HEK293T (cell line): ENCODE measurements at regions not wholly inside any gene's neighbourhood (a gene's known extent, or its start where the extent isn't known, plus 50 kb on each side); places are given as distances from the start of the nearest gene placed in this dataset.

ENCODE experiments used
- CTCF ChIA-PET: fragments of 350-600 bp; formaldehyde crosslinking; extraction: SDS; loops from one replicate; lab custom pipeline; 2021; ENCODE audit warnings: antibody characterized with exemption, inconsistent platforms; lab: Yijun Ruan, JAX
- POLR2A ChIA-PET: fragments of 350-600 bp; formaldehyde crosslinking; extraction: SDS; loops from one replicate; lab custom pipeline; 2020; ENCODE audit warnings: antibody characterized with exemption, inconsistent platforms; lab: Yijun Ruan, JAX
- DNase-seq: peaks from one replicate; pipeline ENCODE4 v3.0.0; 2012; ENCODE audit warnings: mixed read lengths; ENCODE audit errors: extremely low spot score
- ARNT ChIP-seq: fragments of 450-650 bp; IDR thresholded peaks from 2 replicates; pipeline ENCODE4 v1.6.1; 2017; ENCODE audit warnings: mild to moderate bottlenecking
- BHLHE40 ChIP-seq: fragments of 450-650 bp; IDR thresholded peaks from 2 replicates; pipeline ENCODE4 v1.6.1; 2016; ENCODE audit warnings: mild to moderate bottlenecking, moderate library complexity, borderline replicate concordance
- CTBP1 ChIP-seq: fragments of 450-650 bp; IDR thresholded peaks from 2 replicates; pipeline ENCODE4 v1.6.1; 2016; ENCODE audit warnings: borderline replicate concordance
- ELF4 ChIP-seq: fragments of 450-650 bp; IDR thresholded peaks from 2 replicates; pipeline ENCODE4 v1.6.1; 2017; ENCODE audit warnings: antibody characterized with exemption
- FOXA1 ChIP-seq: fragments of 450-650 bp; IDR thresholded peaks from 2 replicates; pipeline ENCODE4 v1.6.1; 2016; ENCODE audit warnings: mild to moderate bottlenecking
- FOXK2 ChIP-seq: fragments of 450-650 bp; IDR thresholded peaks from 2 replicates; pipeline ENCODE4 v1.6.1; 2016; ENCODE audit warnings: mild to moderate bottlenecking
- FOXM1 ChIP-seq: fragments of 450-650 bp; IDR thresholded peaks from 2 replicates; pipeline ENCODE4 v1.6.1; 2017; ENCODE audit warnings: mild to moderate bottlenecking, borderline replicate concordance
- HDGF ChIP-seq: fragments of 450-650 bp; IDR thresholded peaks from 2 replicates; pipeline ENCODE4 v1.6.1; 2017; ENCODE audit warnings: antibody characterized with exemption, borderline replicate concordance
- L3MBTL2 ChIP-seq: fragments of 450-650 bp; conservative IDR thresholded peaks from 2 replicates; pipeline ENCODE4 v1.6.1; 2016; ENCODE audit warnings: mild to moderate bottlenecking
- LEF1 ChIP-seq: fragments of 450-650 bp; IDR thresholded peaks from 2 replicates; pipeline ENCODE4 v1.6.1; 2017; ENCODE audit warnings: mild to moderate bottlenecking, borderline replicate concordance
- NFRKB ChIP-seq: fragments of 450-650 bp; IDR thresholded peaks from 2 replicates; pipeline ENCODE4 v1.6.1; 2016; ENCODE audit warnings: mild to moderate bottlenecking, moderate library complexity
- SP1 ChIP-seq: fragments of 450-650 bp; IDR thresholded peaks from 2 replicates; pipeline ENCODE4 v1.6.1; 2017
- SUZ12 ChIP-seq: fragments of 450-650 bp; IDR thresholded peaks from 2 replicates; pipeline ENCODE4 v1.6.1; 2016; ENCODE audit warnings: mild to moderate bottlenecking
- TARDBP ChIP-seq: fragments of 450-650 bp; IDR thresholded peaks from 2 replicates; pipeline ENCODE4 v1.6.1; 2016
- ZNF384 ChIP-seq: fragments of 450-650 bp; IDR thresholded peaks from 2 replicates; pipeline ENCODE4 v1.6.1; 2016
- TF ChIP-seq, protein P1 (sequence below): fragments of 450-650 bp; IDR thresholded peaks from 2 replicates; pipeline ENCODE4 v1.6.1; 2016

DNA sequence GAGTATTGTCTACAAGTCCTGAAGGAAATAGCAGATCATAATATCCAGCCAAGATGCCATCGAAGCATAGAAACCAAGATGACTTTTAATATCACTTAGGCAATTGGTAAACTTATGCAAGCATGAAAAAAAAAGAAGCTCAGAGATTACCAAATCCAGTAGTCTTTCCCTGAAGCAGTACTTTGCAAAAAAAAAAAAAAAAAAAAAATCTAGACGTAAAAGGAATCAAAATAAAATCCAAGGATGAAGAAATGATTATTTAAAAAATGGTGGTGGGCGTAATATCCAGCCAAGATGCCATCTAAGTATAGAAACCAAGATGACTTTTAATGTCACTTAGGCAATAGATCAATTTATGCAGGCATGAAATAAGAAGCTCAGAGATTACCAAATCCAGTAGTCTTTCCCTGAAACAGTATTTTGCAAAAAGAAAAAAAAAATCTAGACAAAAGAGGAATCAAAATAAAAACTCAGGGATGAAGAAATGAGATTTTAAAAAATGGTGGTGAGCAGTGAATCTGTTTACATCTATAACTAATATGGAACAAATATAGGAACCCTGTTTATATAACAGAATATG lies 108.8 kb downstream of the GYPC start:
- CTCF ChIA-PET: interaction anchor here (0.6 kb wide), 1 partner anchor 9 kb away, joined by 3 read pairs; no protein-coding TSS in a partner anchor
- DNase-seq: no peak
- TF ChIP-seq LEF1: no peak
- TF ChIP-seq FOXM1: no peak
- TF ChIP-seq FOXA1: no peak
- TF ChIP-seq ELF4: no peak
- no peak for TF ChIP-seq SUZ12
- no peak for TF ChIP-seq SP1
- TF ChIP-seq CTBP1: no peak
- no peak for TF ChIP-seq ZNF384
- TF ChIP-seq L3MBTL2: no peak
- TF ChIP-seq NFRKB: no peak
- TF ChIP-seq ARNT: no peak
- TF ChIP-seq BHLHE40: no peak
- TF ChIP-seq TARDBP: no peak
- TF ChIP-seq HDGF: no peak
- TF ChIP-seq, protein P1, sequence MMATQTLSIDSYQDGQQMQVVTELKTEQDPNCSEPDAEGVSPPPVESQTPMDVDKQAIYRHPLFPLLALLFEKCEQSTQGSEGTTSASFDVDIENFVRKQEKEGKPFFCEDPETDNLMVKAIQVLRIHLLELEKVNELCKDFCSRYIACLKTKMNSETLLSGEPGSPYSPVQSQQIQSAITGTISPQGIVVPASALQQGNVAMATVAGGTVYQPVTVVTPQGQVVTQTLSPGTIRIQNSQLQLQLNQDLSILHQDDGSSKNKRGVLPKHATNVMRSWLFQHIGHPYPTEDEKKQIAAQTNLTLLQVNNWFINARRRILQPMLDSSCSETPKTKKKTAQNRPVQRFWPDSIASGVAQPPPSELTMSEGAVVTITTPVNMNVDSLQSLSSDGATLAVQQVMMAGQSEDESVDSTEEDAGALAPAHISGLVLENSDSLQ: no peak
- POLR2A ChIA-PET: no interaction called here

DNA sequence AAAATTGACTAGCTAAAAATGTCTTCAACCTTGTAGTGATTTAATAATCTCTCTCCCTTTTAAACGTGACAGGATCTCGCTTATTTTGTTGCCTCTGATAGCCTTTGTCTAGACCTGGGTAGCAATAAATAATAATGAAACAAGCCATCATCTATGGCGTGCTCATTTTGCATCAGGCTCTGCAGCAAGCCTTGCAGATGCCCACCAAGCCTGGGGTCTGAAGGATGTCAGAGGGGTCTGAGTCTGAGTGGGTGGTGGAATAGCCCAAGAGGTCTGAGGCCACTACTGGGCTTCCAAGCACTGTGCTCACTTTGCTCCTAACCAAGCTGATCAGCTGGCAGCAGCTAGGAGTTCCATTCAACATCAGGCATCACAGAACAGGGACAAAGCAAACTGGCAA lies 109.4 kb downstream of the GYPC start:
- TF ChIP-seq ARNT: no peak
- no peak for TF ChIP-seq FOXK2
- TF ChIP-seq, protein P1: no peak
- TF ChIP-seq ZNF384: no peak
- no peak for TF ChIP-seq SUZ12
- POLR2A ChIA-PET: no interaction called here
- DNase-seq: no peak
- CTCF ChIA-PET: no interaction called here

DNA sequence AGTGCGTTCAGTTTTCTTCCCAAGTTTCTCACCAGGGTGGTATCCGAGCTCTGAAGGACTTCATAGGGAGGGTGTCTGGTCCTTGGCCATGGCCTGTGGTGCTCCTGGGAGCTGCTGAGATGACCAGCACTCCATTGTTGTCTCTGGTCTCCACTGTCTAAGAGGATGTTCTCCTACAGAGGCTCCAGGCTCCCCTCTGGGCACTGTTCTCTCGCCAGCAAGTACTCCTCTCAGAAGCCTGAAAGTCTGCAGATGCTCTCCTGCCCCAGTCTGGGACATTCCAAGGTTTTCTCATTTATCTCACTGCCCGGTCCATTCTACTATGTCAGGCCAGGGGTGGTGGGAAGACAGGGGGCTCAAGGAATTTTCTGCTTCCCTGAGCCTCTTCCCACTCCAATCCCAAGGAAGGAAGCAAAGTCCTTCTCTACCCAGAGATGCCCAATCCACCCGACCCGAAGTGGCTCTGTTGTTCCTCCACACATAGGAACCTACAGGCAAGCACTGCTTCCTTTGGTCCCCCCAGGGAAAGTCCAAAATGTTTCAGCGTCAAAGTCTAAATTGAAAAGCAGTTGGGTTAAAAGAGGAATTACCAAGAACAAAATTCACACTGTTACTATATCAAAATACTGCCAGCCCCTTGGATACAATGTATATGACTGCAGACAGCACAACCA lies 110.5 kb downstream of the GYPC start:
- TF ChIP-seq ZNF384 (no peak), BHLHE40 (no peak), FOXA1 (no peak), SP1 (no peak), LEF1 (no peak), FOXK2 (no peak), ELF4 (no peak), CTBP1 (no peak), TARDBP (no peak), L3MBTL2 (no peak), SUZ12 (no peak), ARNT (no peak), FOXM1 (no peak), HDGF (no peak)
- no peak for DNase-seq
- ChIA-PET POLR2A (no interaction called here), CTCF (no interaction called here)

DNA sequence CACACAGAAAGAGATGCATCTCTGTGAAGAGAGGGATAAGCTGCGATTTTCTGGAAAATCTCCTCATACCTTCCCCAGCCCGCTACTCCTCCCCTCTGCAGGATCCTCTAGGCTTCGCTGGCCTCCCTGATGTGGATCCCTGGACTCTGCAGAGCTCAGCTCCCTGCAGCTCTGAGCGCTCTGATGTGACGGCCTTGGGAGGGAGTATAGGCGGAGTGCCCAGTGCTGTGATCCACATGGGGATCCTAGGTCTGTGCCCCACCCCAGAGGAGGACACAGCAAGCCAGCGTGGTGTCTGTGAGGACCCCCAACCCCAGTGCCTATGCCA lies 111.0 kb downstream of the GYPC start:
- TF ChIP-seq CTBP1 (no peak), NFRKB (no peak), HDGF (no peak), LEF1 (no peak)
- TF ChIP-seq, protein P1: no peak
- POLR2A ChIA-PET: no interaction called here
- CTCF ChIA-PET: no interaction called here
- DNase-seq: no peak

DNA sequence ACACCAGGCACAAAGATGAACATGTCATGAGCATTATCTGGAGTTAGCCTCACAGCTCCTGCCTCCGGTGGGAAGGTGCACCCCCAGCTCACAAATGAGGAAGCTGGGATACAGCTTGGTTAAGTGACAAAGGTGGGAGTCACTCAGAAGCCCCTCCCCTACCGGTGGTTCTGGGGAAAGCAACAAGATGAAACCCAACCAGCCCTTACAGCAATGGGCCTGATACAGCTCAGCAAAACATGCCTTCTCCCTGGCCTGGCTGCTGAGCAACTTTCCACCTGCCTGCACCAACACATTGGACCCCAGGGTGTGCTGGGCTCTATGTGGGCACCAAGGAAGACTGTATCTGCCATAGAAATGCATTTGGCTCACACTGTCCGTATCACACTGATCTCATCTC lies 113.2 kb downstream of the GYPC start:
- DNase-seq: no peak
- CTCF ChIA-PET: interaction anchor here (0.7 kb wide), 1 partner anchor 686 kb away, joined by 3 read pairs; no protein-coding TSS in a partner anchor
- no peak for TF ChIP-seq HDGF
- TF ChIP-seq FOXA1: no peak
- no peak for TF ChIP-seq FOXM1
- no peak for TF ChIP-seq LEF1
- POLR2A ChIA-PET: no interaction called here

DNA sequence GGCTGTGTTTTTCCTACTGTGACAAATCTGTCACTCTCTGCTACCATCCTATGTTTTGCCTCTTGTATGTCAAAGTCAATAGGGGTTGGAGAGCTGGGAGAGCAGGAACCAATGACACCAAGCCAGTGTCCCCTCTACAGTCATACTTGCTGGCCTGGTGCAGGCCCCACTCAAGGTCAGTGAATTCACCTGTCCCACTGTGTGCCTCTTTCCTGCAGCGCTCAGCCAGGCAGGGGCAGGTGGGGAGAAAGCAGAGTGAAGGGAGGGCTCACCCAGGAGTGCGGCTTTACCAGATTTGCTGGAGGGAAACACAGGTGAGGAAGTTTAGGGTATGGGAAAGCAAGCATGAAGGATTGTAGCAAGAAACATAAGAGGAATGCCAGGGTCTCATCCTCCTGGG lies 114.5 kb downstream of the GYPC start:
- CTCF ChIA-PET: interaction anchor here (0.6 kb wide), 1 partner anchor 137 kb away, joined by 3 read pairs; no protein-coding TSS in a partner anchor
- DNase-seq: no peak
- POLR2A ChIA-PET: no interaction called here
- no peak for TF ChIP-seq LEF1

DNA sequence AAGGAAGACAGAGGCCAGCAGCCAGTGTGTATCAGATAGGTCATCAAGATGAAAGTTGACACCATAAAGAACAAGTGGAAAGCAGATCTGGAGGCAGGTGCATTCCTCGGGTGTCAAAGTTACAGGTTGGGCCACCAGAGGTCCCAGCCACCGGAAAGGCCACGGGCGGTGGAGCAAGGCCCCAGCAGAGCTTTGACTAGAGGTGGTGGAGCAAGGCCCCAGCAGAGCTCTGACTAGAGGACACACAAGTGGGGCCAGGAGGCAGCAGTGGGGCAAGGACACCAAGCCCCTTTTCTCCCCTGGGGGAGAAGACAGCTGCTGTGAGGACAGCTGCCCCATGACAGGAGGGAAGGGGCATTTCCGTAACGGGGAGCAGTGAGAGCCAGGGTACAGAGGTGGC lies 115.1 kb downstream of the GYPC start:
- ChIA-PET CTCF (no interaction called here), POLR2A (no interaction called here)
- TF ChIP-seq HDGF (no peak), ELF4 (no peak), LEF1 (no peak), ZNF384 (no peak), NFRKB (no peak), FOXM1 (no peak)
- no peak for DNase-seq
